HEK293T (cell line): ENCODE measurements at regions not wholly inside any gene's neighbourhood (a gene's known extent, or its start where the extent isn't known, plus 50 kb on each side); places are given as distances from the start of the nearest gene placed in this dataset.

Experiments
- CTCF ChIA-PET: fragments of 350-600 bp; formaldehyde crosslinking; extraction: SDS; loops from one replicate; lab custom pipeline; 2021; ENCODE audit warnings: antibody characterized with exemption, inconsistent platforms; lab: Yijun Ruan, JAX
- POLR2A ChIA-PET: fragments of 350-600 bp; formaldehyde crosslinking; extraction: SDS; loops from one replicate; lab custom pipeline; 2020; ENCODE audit warnings: antibody characterized with exemption, inconsistent platforms; lab: Yijun Ruan, JAX
- DNase-seq: peaks from one replicate; pipeline ENCODE4 v3.0.0; 2012; ENCODE audit warnings: mixed read lengths; ENCODE audit errors: extremely low spot score
- ARNT ChIP-seq: fragments of 450-650 bp; IDR thresholded peaks from 2 replicates; pipeline ENCODE4 v1.6.1; 2017; ENCODE audit warnings: mild to moderate bottlenecking
- BHLHE40 ChIP-seq: fragments of 450-650 bp; IDR thresholded peaks from 2 replicates; pipeline ENCODE4 v1.6.1; 2016; ENCODE audit warnings: mild to moderate bottlenecking, moderate library complexity, borderline replicate concordance
- CTBP1 ChIP-seq: fragments of 450-650 bp; IDR thresholded peaks from 2 replicates; pipeline ENCODE4 v1.6.1; 2016; ENCODE audit warnings: borderline replicate concordance
- ELF4 ChIP-seq: fragments of 450-650 bp; IDR thresholded peaks from 2 replicates; pipeline ENCODE4 v1.6.1; 2017; ENCODE audit warnings: antibody characterized with exemption
- FOXA1 ChIP-seq: fragments of 450-650 bp; IDR thresholded peaks from 2 replicates; pipeline ENCODE4 v1.6.1; 2016; ENCODE audit warnings: mild to moderate bottlenecking
- FOXK2 ChIP-seq: fragments of 450-650 bp; IDR thresholded peaks from 2 replicates; pipeline ENCODE4 v1.6.1; 2016; ENCODE audit warnings: mild to moderate bottlenecking
- FOXM1 ChIP-seq: fragments of 450-650 bp; IDR thresholded peaks from 2 replicates; pipeline ENCODE4 v1.6.1; 2017; ENCODE audit warnings: mild to moderate bottlenecking, borderline replicate concordance
- HDGF ChIP-seq: fragments of 450-650 bp; IDR thresholded peaks from 2 replicates; pipeline ENCODE4 v1.6.1; 2017; ENCODE audit warnings: antibody characterized with exemption, borderline replicate concordance
- L3MBTL2 ChIP-seq: fragments of 450-650 bp; conservative IDR thresholded peaks from 2 replicates; pipeline ENCODE4 v1.6.1; 2016; ENCODE audit warnings: mild to moderate bottlenecking
- LEF1 ChIP-seq: fragments of 450-650 bp; IDR thresholded peaks from 2 replicates; pipeline ENCODE4 v1.6.1; 2017; ENCODE audit warnings: mild to moderate bottlenecking, borderline replicate concordance
- NFRKB ChIP-seq: fragments of 450-650 bp; IDR thresholded peaks from 2 replicates; pipeline ENCODE4 v1.6.1; 2016; ENCODE audit warnings: mild to moderate bottlenecking, moderate library complexity
- SP1 ChIP-seq: fragments of 450-650 bp; IDR thresholded peaks from 2 replicates; pipeline ENCODE4 v1.6.1; 2017
- SUZ12 ChIP-seq: fragments of 450-650 bp; IDR thresholded peaks from 2 replicates; pipeline ENCODE4 v1.6.1; 2016; ENCODE audit warnings: mild to moderate bottlenecking
- TARDBP ChIP-seq: fragments of 450-650 bp; IDR thresholded peaks from 2 replicates; pipeline ENCODE4 v1.6.1; 2016
- ZNF384 ChIP-seq: fragments of 450-650 bp; IDR thresholded peaks from 2 replicates; pipeline ENCODE4 v1.6.1; 2016
- TF ChIP-seq, protein P1 (sequence below): fragments of 450-650 bp; IDR thresholded peaks from 2 replicates; pipeline ENCODE4 v1.6.1; 2016

DNA sequence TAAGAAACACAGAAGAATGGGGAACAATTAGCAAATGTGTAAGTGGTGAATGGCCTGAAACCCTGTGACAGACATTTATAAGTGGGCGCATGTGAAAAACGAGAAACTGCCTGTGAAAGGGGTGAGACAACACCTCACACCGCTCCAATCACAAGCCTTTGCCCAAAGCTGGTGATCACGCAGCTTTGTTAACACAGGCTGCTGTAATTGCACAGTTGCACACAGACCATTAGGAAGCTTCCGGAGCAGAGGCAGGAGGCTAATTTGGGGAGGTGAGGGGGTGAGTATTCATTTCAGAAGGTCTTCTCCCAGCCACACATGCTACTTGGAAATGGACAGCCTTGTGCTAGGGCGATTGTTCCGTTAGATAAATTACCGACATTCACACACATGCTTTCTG lies 294.0 kb downstream of the MED10 start:
- CTCF ChIA-PET = no interaction called here
- POLR2A ChIA-PET = no interaction called here
- DNase-seq = no peak
- TF ChIP-seq NFRKB (no peak), CTBP1 (no peak)

DNA sequence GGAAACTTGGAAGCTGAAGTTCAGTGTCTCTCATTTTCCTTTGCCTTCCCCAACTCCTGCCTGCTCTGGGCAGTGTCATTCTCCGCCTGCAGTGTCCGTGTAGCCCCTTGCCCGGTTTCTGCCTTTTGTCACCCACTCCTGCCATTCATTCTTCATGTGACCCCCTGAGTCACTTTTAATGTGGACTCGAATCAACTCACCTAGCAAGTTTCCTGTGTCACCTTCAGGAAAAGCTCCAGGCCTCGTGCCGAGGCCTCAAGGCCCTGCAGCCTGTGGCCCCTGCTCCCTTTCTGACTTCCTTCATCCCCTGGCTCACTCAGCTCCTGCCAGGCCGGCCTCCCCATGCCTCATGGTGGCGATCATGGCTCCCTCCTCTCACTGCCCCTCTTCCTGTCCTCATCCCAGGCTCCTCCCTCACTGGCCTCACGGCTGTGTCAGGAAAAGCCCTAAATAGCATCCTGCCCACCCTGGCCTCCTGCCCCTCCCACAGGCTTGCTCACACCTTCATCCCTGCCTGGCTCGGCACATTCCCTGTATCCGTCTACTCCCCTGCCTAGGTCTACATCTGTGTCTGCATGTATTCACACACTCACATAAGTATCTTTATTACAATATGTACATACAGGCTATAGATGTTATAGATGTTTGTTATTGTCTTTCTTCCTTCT lies 294.9 kb downstream of the MED10 start:
- ChIA-PET CTCF (no interaction called here), POLR2A (no interaction called here)
- no peak for TF ChIP-seq FOXA1
- TF ChIP-seq CTBP1 = no peak
- no peak for TF ChIP-seq ZNF384
- TF ChIP-seq BHLHE40 = no peak
- no peak for TF ChIP-seq ELF4
- no peak for TF ChIP-seq FOXK2
- no peak for DNase-seq

DNA sequence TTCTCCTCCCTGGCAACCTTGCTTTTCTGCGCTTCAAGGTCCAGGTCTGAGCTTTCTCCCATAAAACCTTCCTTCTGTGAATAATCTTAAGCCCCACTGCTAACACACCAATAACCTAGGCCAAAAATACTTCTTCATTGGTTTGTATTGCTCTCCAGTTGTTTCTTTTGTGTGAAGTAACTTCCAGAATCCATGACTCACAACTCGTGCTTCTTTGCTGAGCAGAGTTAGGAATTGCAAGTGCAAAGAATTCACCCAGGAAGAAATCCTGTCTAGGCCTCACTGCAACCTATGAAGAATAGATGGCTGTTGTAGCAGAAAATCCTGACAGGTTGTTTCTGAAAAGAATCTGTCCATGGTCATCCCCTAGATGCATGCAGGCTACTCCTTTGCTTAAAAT lies 295.7 kb downstream of the MED10 start:
- POLR2A ChIA-PET = no interaction called here
- no peak for DNase-seq
- no peak for TF ChIP-seq TARDBP
- no peak for TF ChIP-seq SP1
- TF ChIP-seq BHLHE40 = no peak
- no peak for TF ChIP-seq FOXM1
- CTCF ChIA-PET = interaction anchor here (0.6 kb wide), 1 partner anchor 710 kb away, joined by 3 read pairs; no protein-coding TSS in a partner anchor

DNA sequence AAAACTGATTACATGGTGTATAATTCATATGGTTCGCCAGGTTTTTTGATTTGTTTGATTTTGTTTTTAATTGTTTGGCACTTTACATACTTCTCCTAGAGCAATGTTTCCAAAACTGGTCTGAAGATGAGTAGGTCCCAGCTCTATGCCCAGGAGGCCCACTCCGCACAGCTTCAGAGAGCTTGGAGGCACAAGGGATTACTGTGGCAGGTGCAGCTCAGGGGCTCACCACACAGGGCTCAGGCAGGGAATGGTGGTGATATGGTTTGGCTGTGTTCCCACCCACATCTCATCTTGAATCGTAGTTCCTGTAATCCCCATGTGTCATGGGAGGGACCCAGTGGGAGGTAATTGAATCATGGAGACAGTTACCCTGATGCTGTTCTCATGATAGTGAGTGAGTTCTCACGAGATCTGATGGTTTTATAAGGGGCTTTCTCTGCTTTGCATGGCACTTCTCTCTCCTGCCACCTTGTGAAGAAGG lies 296.6 kb downstream of the MED10 start:
- TF ChIP-seq FOXM1 (no peak), HDGF (no peak)

DNA sequence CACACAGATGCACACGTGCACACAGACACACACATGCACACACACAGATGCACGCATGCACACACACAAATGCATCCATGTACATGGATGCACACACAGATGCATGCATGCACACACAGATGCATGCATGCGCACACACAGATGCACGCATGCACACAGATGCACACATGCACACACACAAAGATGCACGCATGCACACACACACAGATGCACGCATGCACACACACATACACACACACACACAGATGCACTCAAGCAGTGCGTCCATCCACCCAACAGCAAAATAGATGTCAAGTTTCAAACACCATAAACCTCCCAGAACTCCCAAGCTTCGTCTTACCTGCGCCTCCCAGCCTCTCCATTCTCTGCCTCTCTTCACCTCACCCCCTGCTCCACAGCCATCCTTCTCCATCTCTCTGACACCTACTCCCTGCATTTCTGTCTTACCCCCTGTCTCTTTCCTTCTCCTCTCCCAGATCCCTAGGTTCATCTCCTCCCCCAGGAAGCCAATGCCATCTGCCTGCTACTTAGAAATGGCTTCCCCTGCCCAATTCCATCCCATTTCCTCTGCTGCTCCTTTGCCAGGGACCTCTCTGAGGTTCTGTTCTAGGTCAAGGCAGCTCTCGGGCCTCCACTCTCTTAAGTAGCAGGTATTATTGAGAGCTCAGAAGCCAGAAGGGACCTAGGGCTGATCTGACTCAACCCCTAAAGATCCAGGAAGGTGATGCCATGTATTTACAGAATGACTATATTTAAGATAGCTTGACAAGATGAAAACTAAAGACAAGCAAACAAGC lies 297.2 kb downstream of the MED10 start:
- TF ChIP-seq ARNT (no peak), FOXM1 (no peak), SUZ12 (no peak), ZNF384 (no peak), CTBP1 (no peak), LEF1 (no peak), L3MBTL2 (no peak), BHLHE40 (no peak), TARDBP (no peak)
- POLR2A ChIA-PET = no interaction called here
- CTCF ChIA-PET = interaction anchor here (0.6 kb wide), 1 partner anchor 231 kb away, joined by 4 read pairs; no protein-coding TSS in a partner anchor
- no peak for DNase-seq

More for the DNA sequence above, 296.6 kb downstream of the MED10 start:
- CTCF ChIA-PET = interaction anchor here (0.6 kb wide), 1 partner anchor 232 kb away, joined by 4 read pairs; no protein-coding TSS in a partner anchor
- no peak for DNase-seq
- POLR2A ChIA-PET = no interaction called here

DNA sequence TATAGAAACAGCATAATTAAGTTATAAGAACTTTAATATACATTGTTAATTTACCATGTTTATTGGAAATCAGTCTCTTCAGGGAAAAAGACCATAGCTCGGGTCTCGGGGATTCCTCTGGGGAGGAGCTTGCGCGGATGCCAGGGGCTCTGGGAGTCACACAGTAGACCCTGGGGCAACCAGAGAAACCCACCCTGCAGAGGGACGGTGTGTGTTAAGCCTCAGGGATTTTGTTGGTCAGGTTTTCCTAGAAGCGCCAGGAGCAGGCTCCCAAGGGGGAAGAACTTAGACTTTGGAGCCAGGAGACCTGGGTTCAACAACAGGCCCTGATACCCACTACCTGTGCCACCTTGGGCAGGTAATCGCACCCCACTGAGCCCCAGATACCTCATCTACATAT lies 297.9 kb downstream of the MED10 start:
- no peak for DNase-seq
- ChIA-PET CTCF (no interaction called here), POLR2A (no interaction called here)
- TF ChIP-seq SUZ12 (no peak), FOXM1 (no peak), FOXA1 (no peak), BHLHE40 (no peak), ZNF384 (no peak), ARNT (no peak), CTBP1 (no peak), L3MBTL2 (no peak), HDGF (no peak)

DNA sequence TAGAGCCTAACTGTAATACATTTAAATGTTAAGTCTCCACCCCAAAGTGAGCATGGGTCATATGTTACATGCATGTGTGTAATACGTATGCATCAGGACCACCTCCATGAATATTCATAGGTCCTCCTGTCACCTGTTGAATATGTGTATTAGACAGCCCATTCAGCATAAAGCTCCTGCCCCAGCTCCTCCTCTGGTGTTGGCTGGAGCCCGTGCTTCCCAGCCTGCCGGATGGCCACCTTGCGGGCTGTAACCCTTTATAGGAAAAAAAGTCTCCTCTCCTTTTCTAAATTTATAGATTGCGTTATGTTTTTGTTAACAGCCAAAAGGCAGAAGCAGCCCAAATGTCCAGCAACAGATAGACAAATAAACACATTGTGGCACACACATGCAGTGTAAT lies 299.5 kb downstream of the MED10 start:
- TF ChIP-seq ZNF384 (no peak), BHLHE40 (no peak), LEF1 (no peak), NFRKB (no peak), FOXK2 (no peak), TARDBP (no peak), FOXM1 (no peak), HDGF (no peak), FOXA1 (no peak), SUZ12 (no peak), L3MBTL2 (no peak), CTBP1 (no peak)
- TF ChIP-seq, protein P1, sequence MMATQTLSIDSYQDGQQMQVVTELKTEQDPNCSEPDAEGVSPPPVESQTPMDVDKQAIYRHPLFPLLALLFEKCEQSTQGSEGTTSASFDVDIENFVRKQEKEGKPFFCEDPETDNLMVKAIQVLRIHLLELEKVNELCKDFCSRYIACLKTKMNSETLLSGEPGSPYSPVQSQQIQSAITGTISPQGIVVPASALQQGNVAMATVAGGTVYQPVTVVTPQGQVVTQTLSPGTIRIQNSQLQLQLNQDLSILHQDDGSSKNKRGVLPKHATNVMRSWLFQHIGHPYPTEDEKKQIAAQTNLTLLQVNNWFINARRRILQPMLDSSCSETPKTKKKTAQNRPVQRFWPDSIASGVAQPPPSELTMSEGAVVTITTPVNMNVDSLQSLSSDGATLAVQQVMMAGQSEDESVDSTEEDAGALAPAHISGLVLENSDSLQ = no peak
- DNase-seq = no peak
- ChIA-PET POLR2A (no interaction called here), CTCF (no interaction called here)
